ENCODE measurements at regions not wholly inside any gene's neighbourhood (a gene's known extent, or its start where the extent isn't known, plus 50 kb on each side); places are given as distances from the start of the nearest gene placed in this dataset.

- Histone ChIP-seq H3K4me3 (no peak overlapping the region), H3K9me3 (no peaks in the 10 kb centered on the region), H3K4me1 (no peaks in the 10 kb centered on the region), H3K27me3 (no peaks in the 10 kb centered on the region), H3K27ac (no peak overlapping the region), H3K36me3 (no peaks in the 10 kb centered on the region)
- no peak for TF ChIP-seq POLR2A (IDR thresholded peaks at IDR 0.05)
- TF ChIP-seq CTCF (IDR thresholded peaks at IDR 0.05 in 4 of 5, conservative IDR thresholded peaks at IDR 0.05 in 1 of 5) = no peak
- ATAC-seq (no peak), DNase-seq (no peak)
- in situ Hi-C loops (cut with MboI; ENCODE audit: low sequenced_read_pairs in 4 of 4) = no loop called here
- intact Hi-C loops (cut with DNase I; ENCODE audit: low total_unique reads) = no loop called here
Observed at GRCh38 chr19:27865927-27866777, 1346.8 kb downstream of the UQCRFS1 start.

GRCh38 chr19:27861411-27861975 lies 1351.5 kb downstream of the UQCRFS1 start:
- H3K27me3 ChIP-seq = no peaks in the 10 kb centered on the region
- no peak for DNase-seq
- in situ Hi-C loops (cut with MboI; ENCODE audit: low sequenced_read_pairs in 4 of 4) = no loop called here
- no peak for TF ChIP-seq POLR2A (IDR thresholded peaks at IDR 0.05)
- TF ChIP-seq CTCF (IDR thresholded peaks at IDR 0.05 in 4 of 5, conservative IDR thresholded peaks at IDR 0.05 in 1 of 5) = no peak
- H3K27ac ChIP-seq = no peak overlapping the region
- H3K9me3 ChIP-seq = no peaks in the 10 kb centered on the region
- no peaks in the 10 kb centered on the region for H3K4me1 ChIP-seq
- intact Hi-C loops (cut with DNase I; ENCODE audit: low total_unique reads) = no loop called here
- H3K36me3 ChIP-seq = no peaks in the 10 kb centered on the region
- no peak overlapping the region for H3K4me3 ChIP-seq
- no peak for ATAC-seq

GRCh38 chr19:27860309-27860934 lies 1352.5 kb downstream of the UQCRFS1 start:
- in situ Hi-C loops (cut with MboI; ENCODE audit: low sequenced_read_pairs in 4 of 4) (no loop called here), intact Hi-C loops (cut with DNase I; ENCODE audit: low total_unique reads) (no loop called here)
- H3K27ac ChIP-seq = no peak overlapping the region
- DNase-seq = no peak
- no peaks in the 10 kb centered on the region for H3K27me3 ChIP-seq
- TF ChIP-seq CTCF (IDR thresholded peaks at IDR 0.05 in 4 of 5, conservative IDR thresholded peaks at IDR 0.05 in 1 of 5) (no peak), POLR2A (IDR thresholded peaks at IDR 0.05) (no peak)
- no peaks in the 10 kb centered on the region for H3K36me3 ChIP-seq
- H3K9me3 ChIP-seq = no peaks in the 10 kb centered on the region
- no peak for ATAC-seq
- H3K4me1 ChIP-seq = no peaks in the 10 kb centered on the region
- H3K4me3 ChIP-seq = no peak overlapping the region

GRCh38 chr19:27859689-27860088 lies 1353.3 kb downstream of the UQCRFS1 start:
- ATAC-seq (no peak), DNase-seq (no peak)
- Histone ChIP-seq H3K27me3 (no peaks in the 10 kb centered on the region), H3K4me1 (no peaks in the 10 kb centered on the region), H3K9me3 (no peaks in the 10 kb centered on the region), H3K27ac (no peak overlapping the region), H3K4me3 (no peak overlapping the region), H3K36me3 (no peaks in the 10 kb centered on the region)
- TF ChIP-seq POLR2A (IDR thresholded peaks at IDR 0.05) (no peak), CTCF (IDR thresholded peaks at IDR 0.05 in 4 of 5, conservative IDR thresholded peaks at IDR 0.05 in 1 of 5) (no peak)
- intact Hi-C loops (cut with DNase I; ENCODE audit: low total_unique reads) = no loop called here
- in situ Hi-C loops (cut with MboI; ENCODE audit: low sequenced_read_pairs in 4 of 4) = no loop called here

All from gastrocnemius medialis (tissue), 4 donors.